ENCODE measurements at regions not wholly inside any gene's neighbourhood (a gene's known extent, or its start where the extent isn't known, plus 50 kb on each side); places are given as distances from the start of the nearest gene placed in this dataset.
"Not testable (repeated sequence)": the region's sequence is repeated elsewhere in the genome, so short reads cannot be mapped to it uniquely, and the experiment has no call there.

DNA sequence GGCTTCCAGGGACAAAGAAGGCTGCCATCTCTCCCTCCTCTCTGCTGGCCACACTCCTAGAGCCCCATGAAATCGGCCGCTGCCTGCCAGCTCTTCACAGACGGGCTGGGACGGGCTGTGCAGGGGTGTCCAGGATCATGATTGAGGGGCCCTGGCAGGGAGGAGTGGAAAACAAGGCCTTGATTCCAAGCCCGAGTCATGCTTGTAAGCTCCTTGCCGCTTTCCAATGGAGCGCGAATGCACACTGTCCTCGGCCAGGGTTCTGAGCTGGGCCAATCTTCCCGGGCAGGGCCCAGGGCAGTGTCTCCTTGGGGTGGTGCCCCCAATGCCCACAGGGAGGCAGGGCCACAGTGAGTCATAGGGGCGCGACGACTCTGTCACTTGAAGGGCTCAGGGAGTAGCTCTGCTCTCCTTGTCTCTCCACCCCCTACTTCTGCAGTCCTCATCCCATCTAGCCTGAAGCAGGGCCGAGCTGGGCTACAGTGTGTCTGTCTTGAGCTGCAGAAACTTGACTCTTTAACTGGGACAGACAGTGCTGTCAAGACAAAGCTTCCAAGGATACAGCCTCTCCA is 186.2 kb upstream of the SVIL start:
- TF ChIP-seq, protein P1, sequence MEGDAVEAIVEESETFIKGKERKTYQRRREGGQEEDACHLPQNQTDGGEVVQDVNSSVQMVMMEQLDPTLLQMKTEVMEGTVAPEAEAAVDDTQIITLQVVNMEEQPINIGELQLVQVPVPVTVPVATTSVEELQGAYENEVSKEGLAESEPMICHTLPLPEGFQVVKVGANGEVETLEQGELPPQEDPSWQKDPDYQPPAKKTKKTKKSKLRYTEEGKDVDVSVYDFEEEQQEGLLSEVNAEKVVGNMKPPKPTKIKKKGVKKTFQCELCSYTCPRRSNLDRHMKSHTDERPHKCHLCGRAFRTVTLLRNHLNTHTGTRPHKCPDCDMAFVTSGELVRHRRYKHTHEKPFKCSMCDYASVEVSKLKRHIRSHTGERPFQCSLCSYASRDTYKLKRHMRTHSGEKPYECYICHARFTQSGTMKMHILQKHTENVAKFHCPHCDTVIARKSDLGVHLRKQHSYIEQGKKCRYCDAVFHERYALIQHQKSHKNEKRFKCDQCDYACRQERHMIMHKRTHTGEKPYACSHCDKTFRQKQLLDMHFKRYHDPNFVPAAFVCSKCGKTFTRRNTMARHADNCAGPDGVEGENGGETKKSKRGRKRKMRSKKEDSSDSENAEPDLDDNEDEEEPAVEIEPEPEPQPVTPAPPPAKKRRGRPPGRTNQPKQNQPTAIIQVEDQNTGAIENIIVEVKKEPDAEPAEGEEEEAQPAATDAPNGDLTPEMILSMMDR (IDR thresholded peaks at IDR 0.05; ENCODE audit: insufficient read depth, low read length, severe bottlenecking) = no peak
- Histone ChIP-seq H3K27me3 (ENCODE audit: control insufficient read depth, insufficient read depth, low read length) (no peaks in the 10 kb centered on the region), H3K36me3 (ENCODE audit: control insufficient read depth, insufficient read depth, low read length) (no peaks in the 10 kb centered on the region), H3K4me3 (ENCODE audit: low read depth, low read length) (no peak overlapping the region)
- DNase-seq (ENCODE audit: low read depth) (no peak), FAIRE-seq (no peak)

DNA sequence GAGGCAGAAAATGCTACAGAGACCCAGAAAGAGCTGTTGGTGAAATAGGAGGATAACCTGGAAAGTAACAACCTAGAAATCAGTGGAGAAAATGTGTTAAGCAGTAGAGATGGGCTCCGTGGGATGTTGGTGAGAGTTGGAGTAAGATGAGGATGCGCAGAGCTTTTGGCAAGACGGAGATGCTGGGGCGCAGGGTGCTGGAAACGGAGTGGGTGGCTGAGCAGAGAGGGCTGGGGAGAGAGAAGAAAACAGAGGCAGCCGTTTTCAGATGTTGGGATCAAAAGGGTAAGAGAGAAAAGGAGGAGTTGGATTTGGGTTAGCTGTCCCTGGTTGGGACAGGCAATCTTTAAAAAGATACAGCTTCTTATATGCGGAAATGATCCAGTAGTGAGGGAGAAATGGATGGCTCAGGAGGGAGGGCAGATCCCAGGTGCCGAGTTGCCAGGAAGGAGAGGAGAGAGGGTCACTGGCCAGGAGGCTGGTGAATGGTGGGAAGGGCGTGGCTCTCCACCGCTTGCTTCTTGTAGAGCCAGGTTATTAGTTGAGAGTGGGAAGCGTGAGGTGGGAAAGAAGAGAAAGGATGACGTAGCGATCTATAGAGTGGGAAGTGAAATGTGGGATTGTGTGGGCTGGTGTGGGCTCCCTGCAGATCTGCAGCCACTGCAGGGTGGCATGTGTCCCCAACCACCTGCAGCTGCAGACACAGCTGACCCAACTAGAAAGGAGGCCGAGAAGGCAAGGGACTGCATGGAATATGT is 182.2 kb upstream of the SVIL start:
- no peaks in the 10 kb centered on the region for H3K27me3 ChIP-seq (ENCODE audit: control insufficient read depth, insufficient read depth, low read length)

DNA sequence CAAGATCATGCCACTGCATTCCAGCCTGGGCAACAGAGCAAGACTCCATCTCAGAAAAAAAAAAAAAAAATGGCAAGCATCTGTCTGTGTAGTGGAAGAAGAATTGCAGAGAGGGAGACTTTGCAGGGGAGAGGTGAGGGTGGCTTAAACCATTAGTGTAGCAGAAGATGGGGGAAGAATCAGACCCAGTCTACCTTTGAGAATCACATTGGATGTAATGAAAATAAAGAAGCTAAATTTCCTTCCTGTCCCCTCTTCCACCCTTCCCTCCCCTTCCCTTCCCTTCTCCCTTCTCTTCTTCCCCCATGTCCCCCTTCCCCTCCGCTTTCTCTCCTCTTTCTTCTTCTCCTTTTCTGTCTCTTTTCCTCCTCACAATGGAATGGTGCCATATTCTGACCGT is 180.8 kb upstream of the SVIL start:
- DNase-seq (ENCODE audit: low read depth) = no peak
- TF ChIP-seq, protein P1 (IDR thresholded peaks at IDR 0.05; ENCODE audit: insufficient read depth, low read length, severe bottlenecking) = no peak
- Histone ChIP-seq H3K36me3 (ENCODE audit: control insufficient read depth, insufficient read depth, low read length) (no peaks in the 10 kb centered on the region), H3K4me3 (ENCODE audit: low read depth, low read length) (no peak overlapping the region), H3K27me3 (ENCODE audit: control insufficient read depth, insufficient read depth, low read length) (no peaks in the 10 kb centered on the region)
- FAIRE-seq = no peak

More for the DNA sequence above, 182.2 kb upstream of the SVIL start:
- no peak overlapping the region for H3K4me3 ChIP-seq (ENCODE audit: low read depth, low read length)
- FAIRE-seq (no peak), DNase-seq (ENCODE audit: low read depth) (no peak)
- no peaks in the 10 kb centered on the region for H3K36me3 ChIP-seq (ENCODE audit: control insufficient read depth, insufficient read depth, low read length)
- TF ChIP-seq, protein P1 (IDR thresholded peaks at IDR 0.05; ENCODE audit: insufficient read depth, low read length, severe bottlenecking) = no peak

DNA sequence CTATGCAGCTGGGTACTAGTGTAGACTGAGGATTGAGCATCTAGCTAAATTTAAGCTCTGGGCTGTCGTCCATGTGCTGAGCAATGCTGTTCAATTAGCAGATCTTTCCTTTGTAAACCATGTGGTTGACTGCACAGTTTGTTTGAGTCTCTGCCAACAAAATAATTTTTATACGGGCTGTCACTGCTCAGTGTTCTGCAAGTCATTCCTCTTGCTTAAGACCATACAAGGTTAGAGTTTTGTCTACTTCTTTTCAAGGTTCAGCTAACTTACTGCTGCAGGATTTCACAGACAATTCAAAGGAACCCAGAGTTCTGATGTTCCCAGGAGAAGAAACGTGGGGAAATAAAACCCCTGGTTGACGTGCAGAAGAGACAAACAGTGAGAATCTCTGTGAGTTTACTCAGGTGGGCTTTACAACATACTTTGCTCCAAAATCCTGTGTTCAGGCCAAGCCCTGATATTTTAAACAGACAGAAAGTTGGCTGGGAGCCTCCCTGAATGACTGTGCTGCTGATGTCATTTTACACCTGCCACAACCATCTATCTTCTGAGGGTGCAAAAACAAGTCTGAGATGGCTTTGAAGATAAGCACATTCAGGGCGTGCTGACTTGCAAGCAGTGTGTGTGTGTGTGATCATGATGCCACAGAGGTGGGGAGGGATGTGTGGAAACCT is 177.1 kb upstream of the SVIL start:
- no peak overlapping the region for H3K4me3 ChIP-seq (ENCODE audit: low read depth, low read length)
- H3K36me3 ChIP-seq (ENCODE audit: control insufficient read depth, insufficient read depth, low read length) = no peaks in the 10 kb centered on the region
- TF ChIP-seq, protein P1 (IDR thresholded peaks at IDR 0.05; ENCODE audit: insufficient read depth, low read length, severe bottlenecking) = no peak
- H3K27me3 ChIP-seq (ENCODE audit: control insufficient read depth, insufficient read depth, low read length) = no peaks in the 10 kb centered on the region
- peak; percentile 52 for FAIRE-seq
- peak; percentile 71 for DNase-seq (ENCODE audit: low read depth)

DNA sequence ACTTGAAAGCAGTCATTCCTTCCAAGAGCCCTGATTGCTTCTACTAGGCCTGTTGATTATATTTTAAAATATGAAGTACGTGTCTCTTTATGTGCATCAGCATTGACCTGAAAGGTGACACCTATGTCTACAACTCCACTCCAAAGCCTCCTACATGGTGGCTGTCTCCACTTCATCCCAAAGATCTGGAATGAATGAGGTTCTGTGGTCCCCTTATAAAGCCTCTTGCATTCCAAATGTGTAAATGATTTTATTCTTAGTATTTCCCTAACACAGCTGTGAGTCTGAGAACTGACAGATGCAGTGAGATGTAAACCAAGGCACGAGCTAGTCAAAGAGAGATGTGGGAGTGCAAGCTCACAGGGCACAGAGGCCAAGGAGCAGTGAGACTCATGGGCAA is 176.0 kb upstream of the SVIL start:
- H3K36me3 ChIP-seq (ENCODE audit: control insufficient read depth, insufficient read depth, low read length) = no peaks in the 10 kb centered on the region
- FAIRE-seq = peak; percentile 90
- no peak for DNase-seq (ENCODE audit: low read depth)
- no peak overlapping the region for H3K4me3 ChIP-seq (ENCODE audit: low read depth, low read length)
- TF ChIP-seq, protein P1 (IDR thresholded peaks at IDR 0.05; ENCODE audit: insufficient read depth, low read length, severe bottlenecking) = no peak
- no peaks in the 10 kb centered on the region for H3K27me3 ChIP-seq (ENCODE audit: control insufficient read depth, insufficient read depth, low read length)

DNA sequence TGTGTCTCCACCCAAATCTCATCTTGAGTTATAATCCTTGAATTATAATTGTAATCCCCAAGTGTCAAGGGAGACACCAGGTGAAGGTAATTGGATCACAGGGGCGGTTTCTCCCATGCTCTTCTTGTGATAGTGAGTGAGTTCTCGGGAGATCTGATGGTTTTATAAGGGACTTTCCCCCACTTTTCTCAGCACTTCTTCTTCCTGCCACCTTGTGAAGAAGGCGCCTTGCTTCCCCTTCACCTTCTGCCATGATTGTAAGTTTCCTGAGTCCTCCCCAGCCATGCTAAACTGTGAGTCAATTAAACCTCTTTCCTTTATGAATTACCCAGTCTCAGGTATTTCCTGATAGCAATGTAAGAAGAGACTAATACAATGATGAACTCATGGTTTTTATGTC is 175.5 kb upstream of the SVIL start:
- FAIRE-seq; DNase-seq (ENCODE audit: low read depth); H3K27me3 ChIP-seq (ENCODE audit: control insufficient read depth, insufficient read depth, low read length); H3K36me3 ChIP-seq (ENCODE audit: control insufficient read depth, insufficient read depth, low read length); H3K4me3 ChIP-seq (ENCODE audit: low read depth, low read length): not testable (repeated sequence)
